Neural crest cell (in vitro differentiated cells): ENCODE measurements at regions not wholly inside any gene's neighbourhood (a gene's known extent, or its start where the extent isn't known, plus 50 kb on each side); places are given as distances from the start of the nearest gene placed in this dataset.
A peak's percentile ranks its signal among the peaks of the same experiment; 100 is the strongest.

Experiments used
- DNase-seq: peaks from one replicate; pipeline ENCODE4 v3.0.0; 2021; ENCODE audit warnings: low read depth, mixed read lengths, low spot score
- H3K27ac Mint-ChIP-seq: one replicate; pipeline ENCODE4 v1.8.0; 2021; ENCODE audit warnings: mild to moderate bottlenecking, mixed read lengths; ENCODE audit not compliant: unreplicated experiment
- H3K27me3 Mint-ChIP-seq: 2 replicates; pipeline ENCODE4 v1.8.0; 2021; ENCODE audit warnings: low read depth, mild to moderate bottlenecking, mixed read lengths
- H3K36me3 Mint-ChIP-seq: 2 replicates; pipeline ENCODE4 v1.8.0; 2021; ENCODE audit warnings: low read depth, mild to moderate bottlenecking, mixed read lengths
- H3K4me1 Mint-ChIP-seq: 2 replicates; pipeline ENCODE4 v1.8.0; 2021; ENCODE audit warnings: mixed read lengths
- H3K4me3 Mint-ChIP-seq: one replicate; pipeline ENCODE4 v1.8.0; 2021; ENCODE audit warnings: mild to moderate bottlenecking, mixed read lengths
- H3K9me3 Mint-ChIP-seq: 2 replicates; pipeline ENCODE4 v1.8.0; 2021; ENCODE audit warnings: mixed read lengths
- TF ChIP-seq, protein P1 (sequence below): fragments of 200-600 bp; sonication (generic); conservative IDR thresholded peaks from 2 replicates; pipeline ENCODE4 v1.5.0; 2021; ENCODE audit warnings: antibody characterized with exemption, mild to moderate bottlenecking

DNA sequence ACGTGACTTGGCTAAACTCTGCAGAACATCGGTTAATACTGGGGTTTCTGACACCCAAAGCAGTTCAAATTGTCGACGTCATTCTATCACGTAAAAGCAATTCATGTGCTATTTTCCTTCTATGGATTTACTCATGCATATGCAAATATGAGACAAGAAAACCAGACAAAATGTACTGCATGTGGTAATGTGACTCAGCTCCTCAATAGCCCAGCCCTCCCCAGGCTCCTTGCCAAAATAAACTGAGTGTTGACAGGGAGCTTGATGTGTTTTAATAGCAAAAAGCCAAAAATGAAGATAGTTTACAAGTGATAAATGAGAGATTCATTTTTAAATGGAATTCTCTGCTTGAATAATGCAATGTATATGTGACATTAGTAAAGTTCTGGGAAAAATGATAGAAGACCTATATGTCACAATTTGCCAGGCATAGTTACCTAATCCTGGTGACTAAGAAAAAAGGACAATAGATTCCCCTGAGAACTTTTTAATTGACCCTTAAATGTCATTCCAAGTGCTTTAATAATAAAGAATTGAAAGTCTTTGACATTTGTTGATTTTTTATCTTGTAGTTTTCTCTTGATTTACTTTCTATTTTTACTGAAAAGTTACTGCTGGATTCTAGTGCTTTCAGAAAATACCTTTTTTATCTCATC is 1700.6 kb upstream of the TENM3 start:
- H3K4me3 Mint-ChIP-seq, result no peak overlapping the region
- H3K4me1 Mint-ChIP-seq, result peaks cover 17% of the 10 kb centered on the region

DNA sequence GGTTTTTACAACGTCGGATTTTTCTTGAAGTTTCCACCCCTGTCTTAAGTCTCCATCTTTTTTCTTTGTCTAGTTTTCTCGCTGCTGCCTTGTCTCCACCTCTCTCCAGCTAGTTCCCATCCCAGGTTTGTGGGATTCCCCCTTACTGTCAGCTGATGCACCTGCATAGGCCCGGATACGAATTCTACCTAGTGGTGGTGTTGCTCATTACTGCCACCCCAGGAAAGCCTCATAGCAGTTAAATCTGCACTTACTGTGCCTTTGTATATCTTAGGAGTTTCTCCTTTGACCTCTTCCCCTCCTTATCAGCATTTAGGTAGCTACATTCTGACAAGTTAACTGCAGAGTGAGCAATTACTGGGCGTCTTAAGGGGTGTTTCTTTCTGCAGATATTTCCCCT is 1693.1 kb upstream of the TENM3 start:
- TF ChIP-seq, protein P1, sequence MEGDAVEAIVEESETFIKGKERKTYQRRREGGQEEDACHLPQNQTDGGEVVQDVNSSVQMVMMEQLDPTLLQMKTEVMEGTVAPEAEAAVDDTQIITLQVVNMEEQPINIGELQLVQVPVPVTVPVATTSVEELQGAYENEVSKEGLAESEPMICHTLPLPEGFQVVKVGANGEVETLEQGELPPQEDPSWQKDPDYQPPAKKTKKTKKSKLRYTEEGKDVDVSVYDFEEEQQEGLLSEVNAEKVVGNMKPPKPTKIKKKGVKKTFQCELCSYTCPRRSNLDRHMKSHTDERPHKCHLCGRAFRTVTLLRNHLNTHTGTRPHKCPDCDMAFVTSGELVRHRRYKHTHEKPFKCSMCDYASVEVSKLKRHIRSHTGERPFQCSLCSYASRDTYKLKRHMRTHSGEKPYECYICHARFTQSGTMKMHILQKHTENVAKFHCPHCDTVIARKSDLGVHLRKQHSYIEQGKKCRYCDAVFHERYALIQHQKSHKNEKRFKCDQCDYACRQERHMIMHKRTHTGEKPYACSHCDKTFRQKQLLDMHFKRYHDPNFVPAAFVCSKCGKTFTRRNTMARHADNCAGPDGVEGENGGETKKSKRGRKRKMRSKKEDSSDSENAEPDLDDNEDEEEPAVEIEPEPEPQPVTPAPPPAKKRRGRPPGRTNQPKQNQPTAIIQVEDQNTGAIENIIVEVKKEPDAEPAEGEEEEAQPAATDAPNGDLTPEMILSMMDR, result no peak
- DNase-seq, result no peak
- Mint-ChIP-seq H3K9me3 (peaks cover 14% of the 10 kb centered on the region), H3K36me3 (peaks cover 3% of the 10 kb centered on the region), H3K27ac (no peak overlapping the region), H3K27me3 (no peaks in the 10 kb centered on the region), H3K4me3 (no peak overlapping the region), H3K4me1 (no peaks in the 10 kb centered on the region)

More for the DNA sequence above, 1700.6 kb upstream of the TENM3 start:
- peaks cover 4% of the 10 kb centered on the region for H3K9me3 Mint-ChIP-seq
- no peak for DNase-seq
- no peak overlapping the region for H3K27ac Mint-ChIP-seq
- H3K36me3 Mint-ChIP-seq, result peaks cover 3% of the 10 kb centered on the region
- H3K27me3 Mint-ChIP-seq, result no peaks in the 10 kb centered on the region
- TF ChIP-seq, protein P1, result no peak

- Mint-ChIP-seq H3K9me3 (peaks cover 2% of the 10 kb centered on the region), H3K27me3 (no peaks in the 10 kb centered on the region), H3K4me3 (no peak overlapping the region), H3K4me1 (no peaks in the 10 kb centered on the region), H3K36me3 (no peaks in the 10 kb centered on the region), H3K27ac (no peak overlapping the region)
- DNase-seq, result no peak
- TF ChIP-seq, protein P1, result peak; percentile 47
These were observed 1685.9 kb upstream of the TENM3 start for GRCh38 chr4:180557348-180557747.

- no peaks in the 10 kb centered on the region for H3K4me1 Mint-ChIP-seq
- TF ChIP-seq, protein P1, result no peak
- no peak for DNase-seq
- no peaks in the 10 kb centered on the region for H3K27me3 Mint-ChIP-seq
- peaks cover 2% of the 10 kb centered on the region for H3K9me3 Mint-ChIP-seq
- no peak overlapping the region for H3K27ac Mint-ChIP-seq
- H3K4me3 Mint-ChIP-seq, result no peak overlapping the region
- H3K36me3 Mint-ChIP-seq, result no peaks in the 10 kb centered on the region
These were observed 1685.3 kb upstream of the TENM3 start for GRCh38 chr4:180557950-180558349.

- peaks cover 2% of the 10 kb centered on the region for H3K9me3 Mint-ChIP-seq
- H3K4me1 Mint-ChIP-seq, result no peaks in the 10 kb centered on the region
- no peak overlapping the region for H3K4me3 Mint-ChIP-seq
- no peak for DNase-seq
- H3K36me3 Mint-ChIP-seq, result no peaks in the 10 kb centered on the region
- TF ChIP-seq, protein P1, result no peak
- no peak overlapping the region for H3K27ac Mint-ChIP-seq
- no peaks in the 10 kb centered on the region for H3K27me3 Mint-ChIP-seq
These were observed 1684.8 kb upstream of the TENM3 start for GRCh38 chr4:180558427-180558826.
